ENCODE measurements at regions not wholly inside any gene's neighbourhood (a gene's known extent, or its start where the extent isn't known, plus 50 kb on each side); places are given as distances from the start of the nearest gene placed in this dataset.

DNA sequence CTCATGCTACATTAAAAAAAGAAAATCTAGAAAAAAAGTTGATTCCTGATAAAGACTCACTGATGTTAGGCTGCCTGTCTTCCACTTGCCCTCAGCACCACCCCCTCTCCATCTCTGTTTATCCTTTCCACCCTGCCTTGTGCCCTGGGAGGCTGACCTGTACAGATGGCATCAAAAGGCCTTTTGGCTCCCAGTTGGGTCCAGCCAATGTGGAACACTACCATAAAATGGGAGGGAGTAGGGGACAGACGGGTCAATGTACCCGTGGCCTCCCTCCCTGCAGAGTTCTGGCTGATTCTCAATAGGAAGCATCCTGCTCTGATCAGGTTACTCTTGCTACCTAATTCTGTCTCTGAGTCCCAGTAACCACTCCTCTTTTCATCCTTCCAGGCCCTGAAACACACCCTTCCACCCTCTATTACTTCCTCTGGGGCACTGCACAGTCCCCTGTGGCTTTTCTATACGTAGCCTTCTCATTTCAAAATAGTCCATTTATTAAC, 300.0 kb downstream of the HHIPL2 start:
- TF ChIP-seq, protein P1, sequence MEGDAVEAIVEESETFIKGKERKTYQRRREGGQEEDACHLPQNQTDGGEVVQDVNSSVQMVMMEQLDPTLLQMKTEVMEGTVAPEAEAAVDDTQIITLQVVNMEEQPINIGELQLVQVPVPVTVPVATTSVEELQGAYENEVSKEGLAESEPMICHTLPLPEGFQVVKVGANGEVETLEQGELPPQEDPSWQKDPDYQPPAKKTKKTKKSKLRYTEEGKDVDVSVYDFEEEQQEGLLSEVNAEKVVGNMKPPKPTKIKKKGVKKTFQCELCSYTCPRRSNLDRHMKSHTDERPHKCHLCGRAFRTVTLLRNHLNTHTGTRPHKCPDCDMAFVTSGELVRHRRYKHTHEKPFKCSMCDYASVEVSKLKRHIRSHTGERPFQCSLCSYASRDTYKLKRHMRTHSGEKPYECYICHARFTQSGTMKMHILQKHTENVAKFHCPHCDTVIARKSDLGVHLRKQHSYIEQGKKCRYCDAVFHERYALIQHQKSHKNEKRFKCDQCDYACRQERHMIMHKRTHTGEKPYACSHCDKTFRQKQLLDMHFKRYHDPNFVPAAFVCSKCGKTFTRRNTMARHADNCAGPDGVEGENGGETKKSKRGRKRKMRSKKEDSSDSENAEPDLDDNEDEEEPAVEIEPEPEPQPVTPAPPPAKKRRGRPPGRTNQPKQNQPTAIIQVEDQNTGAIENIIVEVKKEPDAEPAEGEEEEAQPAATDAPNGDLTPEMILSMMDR (IDR thresholded peaks at IDR 0.05 in 2 of 3, conservative IDR thresholded peaks at IDR 0.05 in 1 of 3; ENCODE audit: borderline replicate concordance in 1 of 3, insufficient read depth in 1 of 3, low read depth in 2 of 3, low read length in 2 of 3) = no peak
- TF ChIP-seq POLR2AphosphoS5 (IDR thresholded peaks at IDR 0.05; ENCODE audit: low read depth, low read length) = no peak
- no peak for TF ChIP-seq MAX (IDR thresholded peaks at IDR 0.05)
- TF ChIP-seq RAD21 (IDR thresholded peaks at IDR 0.05; ENCODE audit: low read depth) = no peak
- TF ChIP-seq JUND (IDR thresholded peaks at IDR 0.05) = no peak
- TF ChIP-seq SIN3A (IDR thresholded peaks at IDR 0.05; ENCODE audit: low read depth) = no peak
- no peak for TF ChIP-seq EZH2phosphoT487 (IDR thresholded peaks at IDR 0.05; ENCODE audit: borderline replicate concordance)
- TF ChIP-seq EZH2 (IDR thresholded peaks at IDR 0.05) = no peak
- no peak for TF ChIP-seq POLR2A (IDR thresholded peaks at IDR 0.05; ENCODE audit: borderline replicate concordance, extremely low read depth, insufficient read depth, insufficient read length)
- no peak for TF ChIP-seq FOSL1 (IDR thresholded peaks at IDR 0.05; ENCODE audit: low read depth)
- TF ChIP-seq, protein P2, sequence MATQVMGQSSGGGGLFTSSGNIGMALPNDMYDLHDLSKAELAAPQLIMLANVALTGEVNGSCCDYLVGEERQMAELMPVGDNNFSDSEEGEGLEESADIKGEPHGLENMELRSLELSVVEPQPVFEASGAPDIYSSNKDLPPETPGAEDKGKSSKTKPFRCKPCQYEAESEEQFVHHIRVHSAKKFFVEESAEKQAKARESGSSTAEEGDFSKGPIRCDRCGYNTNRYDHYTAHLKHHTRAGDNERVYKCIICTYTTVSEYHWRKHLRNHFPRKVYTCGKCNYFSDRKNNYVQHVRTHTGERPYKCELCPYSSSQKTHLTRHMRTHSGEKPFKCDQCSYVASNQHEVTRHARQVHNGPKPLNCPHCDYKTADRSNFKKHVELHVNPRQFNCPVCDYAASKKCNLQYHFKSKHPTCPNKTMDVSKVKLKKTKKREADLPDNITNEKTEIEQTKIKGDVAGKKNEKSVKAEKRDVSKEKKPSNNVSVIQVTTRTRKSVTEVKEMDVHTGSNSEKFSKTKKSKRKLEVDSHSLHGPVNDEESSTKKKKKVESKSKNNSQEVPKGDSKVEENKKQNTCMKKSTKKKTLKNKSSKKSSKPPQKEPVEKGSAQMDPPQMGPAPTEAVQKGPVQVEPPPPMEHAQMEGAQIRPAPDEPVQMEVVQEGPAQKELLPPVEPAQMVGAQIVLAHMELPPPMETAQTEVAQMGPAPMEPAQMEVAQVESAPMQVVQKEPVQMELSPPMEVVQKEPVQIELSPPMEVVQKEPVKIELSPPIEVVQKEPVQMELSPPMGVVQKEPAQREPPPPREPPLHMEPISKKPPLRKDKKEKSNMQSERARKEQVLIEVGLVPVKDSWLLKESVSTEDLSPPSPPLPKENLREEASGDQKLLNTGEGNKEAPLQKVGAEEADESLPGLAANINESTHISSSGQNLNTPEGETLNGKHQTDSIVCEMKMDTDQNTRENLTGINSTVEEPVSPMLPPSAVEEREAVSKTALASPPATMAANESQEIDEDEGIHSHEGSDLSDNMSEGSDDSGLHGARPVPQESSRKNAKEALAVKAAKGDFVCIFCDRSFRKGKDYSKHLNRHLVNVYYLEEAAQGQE (IDR thresholded peaks at IDR 0.05; ENCODE audit: low read depth) = no peak
- TF ChIP-seq ATF3 (IDR thresholded peaks at IDR 0.05) = no peak
- no peak for TF ChIP-seq CBX3 (IDR thresholded peaks at IDR 0.05; ENCODE audit: low read depth)
- no peak for TF ChIP-seq YY1 (IDR thresholded peaks at IDR 0.05; ENCODE audit: extremely low read depth, insufficient replicate concordance, low read depth, low read length)

Measured in HCT116 (cell line).